Panc1 (cell line): ENCODE measurements at regions not wholly inside any gene's neighbourhood (a gene's known extent, or its start where the extent isn't known, plus 50 kb on each side); places are given as distances from the start of the nearest gene placed in this dataset.

Experiments used
- CTCF ChIP-seq: fragments of 450-650 bp; IDR thresholded peaks from 2 replicates; pipeline ENCODE4 v1.5.1; 2017; ENCODE audit warnings: mild to moderate bottlenecking
- POLR2AphosphoS5 ChIP-seq: IDR thresholded peaks from 2 replicates; pipeline ENCODE4 v1.6.1; 2012; ENCODE audit warnings: mild to moderate bottlenecking, low read depth, low read length, moderate library complexity
- REST ChIP-seq, 2 experiments: IDR thresholded peaks; 2 replicates each; pipeline ENCODE4 v1.6.1; 2011 to 2012; ENCODE audit warnings: low read depth in 2 of 2, control low read depth in 1 of 2, low read length in 1 of 2, mild to moderate bottlenecking in 1 of 2, moderate library complexity in 1 of 2; ENCODE audit not compliant: insufficient read depth in 1 of 2

DNA sequence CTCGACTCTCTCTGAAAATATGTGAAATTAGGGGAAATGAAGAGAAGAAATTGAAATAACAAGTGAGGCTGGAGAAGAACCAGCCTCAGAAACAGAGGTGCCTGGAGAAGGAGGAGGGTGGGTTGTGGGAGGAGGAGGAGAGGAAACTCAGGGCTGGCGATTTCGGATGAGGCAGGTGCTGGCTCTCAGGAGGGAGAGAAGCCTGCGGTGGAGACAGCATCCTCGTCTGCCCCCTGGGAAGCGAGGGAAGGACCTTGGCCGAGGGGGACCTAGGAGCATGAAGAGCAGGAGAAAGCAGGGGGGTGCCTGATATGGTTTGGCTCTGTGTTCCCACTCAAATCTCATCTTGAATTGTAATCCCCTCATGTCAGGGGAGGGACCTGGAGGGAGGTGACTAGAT, 264.7 kb upstream of the TNRC6C start:
- TF ChIP-seq POLR2AphosphoS5 (no peak), CTCF (no peak), REST (IDR thresholded peaks at IDR 0.05; ENCODE audit: insufficient read depth in 1 of 2, low read depth in 2 of 2, low read length in 1 of 2) (no peak)
